ENCODE measurements at regions not wholly inside any gene's neighbourhood (a gene's known extent, or its start where the extent isn't known, plus 50 kb on each side); places are given as distances from the start of the nearest gene placed in this dataset.

GRCh38 chr5:93337138-93337537 lies 243.9 kb downstream of the NR2F1-AS1 start:
- TF ChIP-seq EZH2phosphoT487 (IDR thresholded peaks at IDR 0.05; ENCODE audit: borderline replicate concordance, low read depth, low read length): no peak
- TF ChIP-seq, protein P1, sequence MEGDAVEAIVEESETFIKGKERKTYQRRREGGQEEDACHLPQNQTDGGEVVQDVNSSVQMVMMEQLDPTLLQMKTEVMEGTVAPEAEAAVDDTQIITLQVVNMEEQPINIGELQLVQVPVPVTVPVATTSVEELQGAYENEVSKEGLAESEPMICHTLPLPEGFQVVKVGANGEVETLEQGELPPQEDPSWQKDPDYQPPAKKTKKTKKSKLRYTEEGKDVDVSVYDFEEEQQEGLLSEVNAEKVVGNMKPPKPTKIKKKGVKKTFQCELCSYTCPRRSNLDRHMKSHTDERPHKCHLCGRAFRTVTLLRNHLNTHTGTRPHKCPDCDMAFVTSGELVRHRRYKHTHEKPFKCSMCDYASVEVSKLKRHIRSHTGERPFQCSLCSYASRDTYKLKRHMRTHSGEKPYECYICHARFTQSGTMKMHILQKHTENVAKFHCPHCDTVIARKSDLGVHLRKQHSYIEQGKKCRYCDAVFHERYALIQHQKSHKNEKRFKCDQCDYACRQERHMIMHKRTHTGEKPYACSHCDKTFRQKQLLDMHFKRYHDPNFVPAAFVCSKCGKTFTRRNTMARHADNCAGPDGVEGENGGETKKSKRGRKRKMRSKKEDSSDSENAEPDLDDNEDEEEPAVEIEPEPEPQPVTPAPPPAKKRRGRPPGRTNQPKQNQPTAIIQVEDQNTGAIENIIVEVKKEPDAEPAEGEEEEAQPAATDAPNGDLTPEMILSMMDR (conservative IDR thresholded peaks at IDR 0.05; ENCODE audit: low read length): no peak

All from OCI-LY7 (cell line).